H9 (cell line): ENCODE measurements at regions not wholly inside any gene's neighbourhood (a gene's known extent, or its start where the extent isn't known, plus 50 kb on each side); places are given as distances from the start of the nearest gene placed in this dataset.

Experiments used
- DNase-seq: peaks from one replicate; pipeline ENCODE4 v3.0.0-alpha.2; 2017
- H2AFZ ChIP-seq: one replicate; pipeline ENCODE4 v1.6.1; 2013; ENCODE audit warnings: mild to moderate bottlenecking, low read length, control low read depth, moderate library complexity
- H2AK5ac ChIP-seq: 2 replicates; pipeline ENCODE4 v1.6.1; 2013; ENCODE audit warnings: low read length, control low read depth, mixed read lengths; ENCODE audit not compliant: insufficient read length
- H2BK120ac ChIP-seq: one replicate; pipeline ENCODE4 v1.6.1; 2013; ENCODE audit warnings: low read depth, mild to moderate bottlenecking, low read length, control low read depth, inconsistent platforms; ENCODE audit not compliant: poor library complexity, severe bottlenecking
- H2BK12ac ChIP-seq: 2 replicates; pipeline ENCODE4 v1.6.1; 2013; ENCODE audit warnings: low read length, control low read depth, mixed read lengths, low read depth; ENCODE audit not compliant: insufficient read length
- H2BK15ac ChIP-seq: 2 replicates; pipeline ENCODE4 v1.6.1; 2013; ENCODE audit warnings: low read depth, low read length, control low read depth
- H2BK20ac ChIP-seq: one replicate; pipeline ENCODE4 v1.6.1; 2013; ENCODE audit warnings: low read depth, mild to moderate bottlenecking, low read length, control low read depth, inconsistent platforms; ENCODE audit not compliant: poor library complexity, severe bottlenecking
- H2BK5ac ChIP-seq: 2 replicates; pipeline ENCODE4 v1.6.1; 2013; ENCODE audit warnings: low read length, control low read depth, mixed read lengths; ENCODE audit not compliant: insufficient read length
- H3K14ac ChIP-seq: 2 replicates; pipeline ENCODE4 v1.6.1; 2013; ENCODE audit warnings: low read length, control low read depth; ENCODE audit not compliant: insufficient read depth
- H3K18ac ChIP-seq: 2 replicates; pipeline ENCODE4 v1.6.1; 2013; ENCODE audit warnings: low read depth, mild to moderate bottlenecking, mixed read lengths, low read length, control low read depth; ENCODE audit not compliant: insufficient read length
- H3K23ac ChIP-seq: 2 replicates; pipeline ENCODE4 v1.6.1; 2013; ENCODE audit warnings: low read length, control low read depth, mixed read lengths, low read depth; ENCODE audit not compliant: insufficient read length
- H3K23me2 ChIP-seq: 2 replicates; pipeline ENCODE4 v1.6.1; 2013; ENCODE audit warnings: low read depth, mild to moderate bottlenecking, mixed read lengths, low read length, control low read depth; ENCODE audit not compliant: insufficient read length, poor library complexity, severe bottlenecking
- H3K27ac ChIP-seq: 2 replicates; pipeline ENCODE4 v1.5.1; 2013; ENCODE audit warnings: low read length, control low read depth, mixed read lengths, low read depth; ENCODE audit not compliant: insufficient read length
- H3K27me3 ChIP-seq: 2 replicates; pipeline ENCODE4 v1.6.1; 2013; ENCODE audit warnings: low read length, control low read depth, inconsistent platforms; ENCODE audit not compliant: insufficient read depth
- H3K4ac ChIP-seq: 2 replicates; pipeline ENCODE4 v1.6.1; 2013; ENCODE audit warnings: low read depth, mild to moderate bottlenecking, control low read depth, inconsistent platforms, low read length, moderate library complexity
- H3K4me1 ChIP-seq: 2 replicates; pipeline ENCODE4 v1.6.1; 2013; ENCODE audit warnings: low read length, control low read depth, inconsistent platforms; ENCODE audit not compliant: insufficient read depth
- H3K4me2 ChIP-seq: 2 replicates; pipeline ENCODE4 v1.6.1; 2013; ENCODE audit warnings: low read length, control low read depth, mixed read lengths; ENCODE audit not compliant: insufficient read length, insufficient read depth
- H3K56ac ChIP-seq: 2 replicates; pipeline ENCODE4 v1.6.1; 2013; ENCODE audit warnings: low read depth, mild to moderate bottlenecking, mixed read lengths, low read length, control low read depth; ENCODE audit not compliant: insufficient read length
- H3K79me1 ChIP-seq: 2 replicates; pipeline ENCODE4 v1.6.1; 2013; ENCODE audit warnings: low read depth, mild to moderate bottlenecking, moderate library complexity, low read length, control low read depth, inconsistent platforms; ENCODE audit not compliant: insufficient read depth, poor library complexity, severe bottlenecking
- H3K79me2 ChIP-seq: 2 replicates; pipeline ENCODE4 v1.6.1; 2013; ENCODE audit warnings: low read length, control low read depth, inconsistent platforms; ENCODE audit not compliant: insufficient read depth
- H3K9ac ChIP-seq: 2 replicates; pipeline ENCODE4 v1.6.1; 2013; ENCODE audit warnings: low read length, control low read depth, mixed read lengths; ENCODE audit not compliant: insufficient read length; ENCODE audit errors: extremely low read depth
- H3K9me3 ChIP-seq: one replicate; pipeline ENCODE4 v1.6.1; 2013; ENCODE audit warnings: low read depth, low read length, inconsistent platforms; ENCODE audit not compliant: control insufficient read depth
- H3T11ph ChIP-seq: one replicate; pipeline ENCODE4 v1.6.1; 2013; ENCODE audit warnings: mild to moderate bottlenecking, low read length, control low read depth, inconsistent platforms
- H4K20me1 ChIP-seq: one replicate; pipeline ENCODE4 v1.6.1; 2013; ENCODE audit not compliant: control insufficient read depth, insufficient read length, insufficient read depth
- H4K5ac ChIP-seq: 2 replicates; pipeline ENCODE4 v1.6.1; 2013; ENCODE audit warnings: low read depth, mild to moderate bottlenecking, mixed read lengths, low read length, control low read depth; ENCODE audit not compliant: insufficient read length
- H4K8ac ChIP-seq: replicated peaks from 2 replicates; pipeline ENCODE4 v1.6.1; 2013; ENCODE audit warnings: low read length, control low read depth, mixed read lengths, low read depth; ENCODE audit not compliant: insufficient read length
- H4K91ac ChIP-seq: 2 replicates; pipeline ENCODE4 v1.6.1; 2013; ENCODE audit warnings: low read depth, mild to moderate bottlenecking, moderate library complexity, mixed read lengths, low read length, control low read depth; ENCODE audit not compliant: insufficient read length
- H3K27ac Mint-ChIP-seq, 3 experiments: 2 replicates in 2 of 3; 3 replicates in 1 of 3; pipeline ENCODE4 v1.8.0; 2020 to 2021; ENCODE audit warnings: mixed read lengths in 3 of 3, mild to moderate bottlenecking in 1 of 3, moderate library complexity in 1 of 3
- H3K27me3 Mint-ChIP-seq: 2 replicates; pipeline ENCODE4 v1.8.0; 2021; ENCODE audit warnings: low read depth, mild to moderate bottlenecking, moderate library complexity, mixed read lengths
- H3K36me3 Mint-ChIP-seq, 3 experiments: 2 replicates in 2 of 3; 3 replicates in 1 of 3; pipeline ENCODE4 v1.8.0; 2020 to 2021; ENCODE audit warnings: low read depth in 3 of 3, mixed read lengths in 3 of 3; ENCODE audit not compliant: insufficient read depth in 1 of 3
- H3K4me1 Mint-ChIP-seq, 2 experiments: 2 replicates each; pipeline ENCODE4 v1.8.0; 2020; ENCODE audit warnings: mixed read lengths in 2 of 2
- H3K4me3 Mint-ChIP-seq, 2 experiments: 2 replicates in 1 of 2; 3 replicates in 1 of 2; pipeline ENCODE4 v1.8.0; 2020 to 2021; ENCODE audit warnings: mild to moderate bottlenecking in 2 of 2, mixed read lengths in 2 of 2, moderate library complexity in 1 of 2
- H3K9me3 Mint-ChIP-seq, 2 experiments: 2 replicates in 1 of 2; 3 replicates in 1 of 2; pipeline ENCODE4 v1.8.0; 2020; ENCODE audit warnings: mild to moderate bottlenecking in 2 of 2, mixed read lengths in 2 of 2, moderate library complexity in 1 of 2
- WGBS: extraction: QIAGEN DNeasy Blood & Tissue Kit; methylation state at CpG from one replicate; pipeline ENCODE4 v1.1.7; 2013; ENCODE audit warnings: missing lambda C conversion rate, low lambda C conversion rate, mixed read lengths; ENCODE audit not compliant: insufficient read length; ENCODE audit errors: extremely low coverage; 5-methylcytosine and 5-hydroxymethylcytosine counted together
- TF ChIP-seq, protein P1 (sequence below): fragments of 200-600 bp; sonication (generic); conservative IDR thresholded peaks from 3 replicates; pipeline ENCODE4 v1.8.0; 2021; ENCODE audit warnings: antibody characterized with exemption, mild to moderate bottlenecking

DNA sequence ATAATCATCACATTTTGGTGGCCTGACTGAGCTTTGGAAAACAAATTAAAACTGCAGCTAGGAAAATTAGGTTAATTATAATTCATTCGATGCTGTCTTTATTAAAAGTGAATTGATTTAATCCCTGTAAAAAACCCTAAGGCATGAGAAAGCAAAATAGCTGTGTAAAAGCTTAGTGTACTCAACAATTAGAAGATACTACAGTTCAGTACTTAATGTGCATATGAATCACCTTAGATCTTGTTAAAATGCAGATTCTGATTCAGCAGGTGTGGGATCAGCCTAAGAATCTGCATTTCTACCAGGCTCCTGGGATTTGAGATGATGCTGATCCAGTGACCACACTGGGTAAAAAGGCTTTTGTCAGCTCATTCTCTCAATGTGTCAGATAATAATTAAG lies 559.9 kb upstream of the GOLIM4 start:
- no peak overlapping the region for H3K27ac ChIP-seq
- H2AK5ac ChIP-seq, result no peak overlapping the region
- Mint-ChIP-seq H3K9me3 (peaks cover 6 to 9% of the 10 kb centered on the region in 2 experiments; a peak in 2 of 5 replicates), H3K27ac (peak overlapping the region in 1 of 3 experiments; percentile 78; a peak in 1 of 7 replicates), H3K36me3 (peaks cover 2 to 8% (median 5%) of the 10 kb centered on the region in 3 experiments; a peak in 6 of 7 replicates), H3K4me3 (no peak overlapping the region; a peak in 1 of 5 replicates), H3K27me3 (no peaks in the 10 kb centered on the region), H3K4me1 (peaks cover 26 to 28% of the 10 kb centered on the region in 2 experiments)
- no peak overlapping the region for H3K4ac ChIP-seq
- H3K79me1 ChIP-seq, result no peaks in the 10 kb centered on the region
- H4K91ac ChIP-seq, result no peak overlapping the region
- H4K20me1 ChIP-seq, result no peaks in the 10 kb centered on the region
- no peak overlapping the region for H3K18ac ChIP-seq
- no peak overlapping the region for H3K56ac ChIP-seq
- DNase-seq, result no peak
- no peak overlapping the region for H2BK12ac ChIP-seq
- no peak overlapping the region for H3K4me2 ChIP-seq
- H3K23ac ChIP-seq, result no peak overlapping the region
- no peaks in the 10 kb centered on the region for H3K23me2 ChIP-seq
- H2BK120ac ChIP-seq, result no peak overlapping the region
- no peak overlapping the region for H2BK5ac ChIP-seq
- H4K8ac ChIP-seq, result no peak overlapping the region
- no peak overlapping the region for H2BK20ac ChIP-seq
- WGBS, result no CpG with 5 or more reads among the region's 1 CpG
- H3K9ac ChIP-seq, result no peak overlapping the region
- H3K9me3 ChIP-seq, result no peaks in the 10 kb centered on the region
- no peaks in the 10 kb centered on the region for H3K79me2 ChIP-seq
- H3K14ac ChIP-seq, result no peak overlapping the region
- H2BK15ac ChIP-seq, result no peak overlapping the region
- TF ChIP-seq, protein P1, sequence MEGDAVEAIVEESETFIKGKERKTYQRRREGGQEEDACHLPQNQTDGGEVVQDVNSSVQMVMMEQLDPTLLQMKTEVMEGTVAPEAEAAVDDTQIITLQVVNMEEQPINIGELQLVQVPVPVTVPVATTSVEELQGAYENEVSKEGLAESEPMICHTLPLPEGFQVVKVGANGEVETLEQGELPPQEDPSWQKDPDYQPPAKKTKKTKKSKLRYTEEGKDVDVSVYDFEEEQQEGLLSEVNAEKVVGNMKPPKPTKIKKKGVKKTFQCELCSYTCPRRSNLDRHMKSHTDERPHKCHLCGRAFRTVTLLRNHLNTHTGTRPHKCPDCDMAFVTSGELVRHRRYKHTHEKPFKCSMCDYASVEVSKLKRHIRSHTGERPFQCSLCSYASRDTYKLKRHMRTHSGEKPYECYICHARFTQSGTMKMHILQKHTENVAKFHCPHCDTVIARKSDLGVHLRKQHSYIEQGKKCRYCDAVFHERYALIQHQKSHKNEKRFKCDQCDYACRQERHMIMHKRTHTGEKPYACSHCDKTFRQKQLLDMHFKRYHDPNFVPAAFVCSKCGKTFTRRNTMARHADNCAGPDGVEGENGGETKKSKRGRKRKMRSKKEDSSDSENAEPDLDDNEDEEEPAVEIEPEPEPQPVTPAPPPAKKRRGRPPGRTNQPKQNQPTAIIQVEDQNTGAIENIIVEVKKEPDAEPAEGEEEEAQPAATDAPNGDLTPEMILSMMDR, result no peak
- H4K5ac ChIP-seq, result no peak overlapping the region
- no peak overlapping the region for H2AFZ ChIP-seq
- no peak overlapping the region for H3T11ph ChIP-seq
- no peaks in the 10 kb centered on the region for H3K27me3 ChIP-seq
- no peaks in the 10 kb centered on the region; the same call in 1 of the 2 replicates for H3K4me1 ChIP-seq
